ENCODE measurements at regions not wholly inside any gene's neighbourhood (a gene's known extent, or its start where the extent isn't known, plus 50 kb on each side); places are given as distances from the start of the nearest gene placed in this dataset.
"Not testable (repeated sequence)": the region's sequence is repeated elsewhere in the genome, so short reads cannot be mapped to it uniquely, and the experiment has no call there.

DNA sequence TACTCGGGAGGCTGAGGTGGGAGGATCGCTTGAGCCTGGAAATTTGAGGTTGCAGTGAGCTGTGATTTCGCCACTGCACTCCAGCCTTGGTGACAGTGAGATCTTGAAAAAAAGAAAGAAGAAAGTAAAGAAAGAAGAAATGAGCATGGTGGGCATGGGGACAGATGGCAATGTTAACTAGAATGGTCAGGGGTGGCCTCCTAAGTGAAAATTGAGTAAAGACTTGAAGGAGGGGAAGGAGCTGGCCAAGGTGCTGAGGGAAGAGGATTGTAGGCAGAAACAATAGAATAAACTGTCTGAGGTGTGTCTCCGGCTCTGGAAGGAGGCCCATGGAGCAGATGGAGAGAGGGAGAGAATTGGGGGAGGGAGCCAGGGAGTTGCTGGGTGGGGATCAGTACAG lies 60.1 kb upstream of the METTL14 start:
- not testable (repeated sequence) for TF ChIP-seq CTCF, POLR2A (IDR thresholded peaks at IDR 0.05)
